Suprapubic skin (tissue), 4 donors: ENCODE measurements at regions not wholly inside any gene's neighbourhood (a gene's known extent, or its start where the extent isn't known, plus 50 kb on each side); places are given as distances from the start of the nearest gene placed in this dataset.

Experiments
- DNase-seq, 2 donors: peaks; one replicate each; pipeline ENCODE4 v3.0.0-alpha.2; 2019; ENCODE audit warnings: low spot score in 2 of 2
- H3K27ac ChIP-seq: fragments of 200-600 bp; sonication (generic); one replicate; pipeline ENCODE4 v1.5.1; 2019
- H3K27me3 ChIP-seq: fragments of 200-600 bp; sonication (generic); one replicate; pipeline ENCODE4 v1.5.1; 2019
- H3K36me3 ChIP-seq: fragments of 200-600 bp; sonication (generic); one replicate; pipeline ENCODE4 v1.5.1; 2019
- H3K4me1 ChIP-seq: fragments of 200-600 bp; sonication (generic); one replicate; pipeline ENCODE4 v1.5.1; 2019
- H3K4me3 ChIP-seq: fragments of 200-600 bp; sonication (generic); one replicate; pipeline ENCODE4 v1.5.1; 2019; ENCODE audit warnings: mild to moderate bottlenecking
- H3K9me3 ChIP-seq: fragments of 200-600 bp; sonication (generic); one replicate; pipeline ENCODE4 v1.5.1; 2019
- EP300 ChIP-seq: sonication (generic); formaldehyde crosslinking; IDR thresholded peaks from one replicate; pipeline ENCODE4 v1.6.1; 2017; ENCODE audit warnings: antibody characterized with exemption
- POLR2A ChIP-seq, 2 donors: fragments of 450-650 bp; IDR thresholded peaks; one replicate each; pipeline ENCODE4 v1.6.1; 2017; ENCODE audit warnings: antibody characterized with exemption in 2 of 2, mild to moderate bottlenecking in 2 of 2, moderate library complexity in 2 of 2
- POLR2AphosphoS5 ChIP-seq, 3 donors: sonication (generic); formaldehyde crosslinking; IDR thresholded peaks; one replicate each; pipeline ENCODE4 v1.6.1; 2017; ENCODE audit warnings: antibody characterized with exemption in 3 of 3
- WGBS: methylation state at CpG from one replicate; pipeline ENCODE4 v1.1.5; 2018; 5-methylcytosine and 5-hydroxymethylcytosine counted together
- TF ChIP-seq, protein P1 (sequence below), 2 donors: fragments of 200-600 bp in 1 of 2; fragments of 450-650 bp in 1 of 2; sonication (generic) in 1 of 2; IDR thresholded peaks; one replicate each; pipeline ENCODE4 v1.5.1; 2016 to 2019; ENCODE audit warnings: antibody characterized with exemption in 2 of 2, mild to moderate bottlenecking in 1 of 2, moderate library complexity in 1 of 2

DNA sequence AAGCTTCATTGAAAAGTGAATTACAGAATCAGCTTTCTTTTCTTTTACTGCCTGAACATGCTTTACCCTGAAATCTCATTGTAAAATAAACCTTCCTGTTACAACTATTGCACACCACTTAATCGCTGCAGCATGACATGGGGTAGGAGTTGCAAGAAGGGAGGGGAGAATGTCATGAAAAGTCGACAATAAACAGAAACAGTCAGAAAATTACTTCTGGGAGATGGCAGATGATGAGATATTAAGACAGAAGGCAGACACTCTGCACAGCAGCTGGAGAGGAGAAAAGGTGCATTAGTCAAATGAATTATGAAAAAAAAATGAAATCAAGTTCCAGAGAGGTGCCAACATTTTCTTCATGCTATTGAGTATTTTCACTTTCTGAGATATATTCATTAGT is 287.7 kb downstream of the PCDH7 start:
- H3K27ac ChIP-seq, result no peak overlapping the region
- WGBS, result 43% methylated on average over 2 of the region's 2 CpGs
- no peaks in the 10 kb centered on the region for H3K4me1 ChIP-seq
- no peak for DNase-seq
- no peak for TF ChIP-seq POLR2A (IDR thresholded peaks at IDR 0.05)
- TF ChIP-seq, protein P1, sequence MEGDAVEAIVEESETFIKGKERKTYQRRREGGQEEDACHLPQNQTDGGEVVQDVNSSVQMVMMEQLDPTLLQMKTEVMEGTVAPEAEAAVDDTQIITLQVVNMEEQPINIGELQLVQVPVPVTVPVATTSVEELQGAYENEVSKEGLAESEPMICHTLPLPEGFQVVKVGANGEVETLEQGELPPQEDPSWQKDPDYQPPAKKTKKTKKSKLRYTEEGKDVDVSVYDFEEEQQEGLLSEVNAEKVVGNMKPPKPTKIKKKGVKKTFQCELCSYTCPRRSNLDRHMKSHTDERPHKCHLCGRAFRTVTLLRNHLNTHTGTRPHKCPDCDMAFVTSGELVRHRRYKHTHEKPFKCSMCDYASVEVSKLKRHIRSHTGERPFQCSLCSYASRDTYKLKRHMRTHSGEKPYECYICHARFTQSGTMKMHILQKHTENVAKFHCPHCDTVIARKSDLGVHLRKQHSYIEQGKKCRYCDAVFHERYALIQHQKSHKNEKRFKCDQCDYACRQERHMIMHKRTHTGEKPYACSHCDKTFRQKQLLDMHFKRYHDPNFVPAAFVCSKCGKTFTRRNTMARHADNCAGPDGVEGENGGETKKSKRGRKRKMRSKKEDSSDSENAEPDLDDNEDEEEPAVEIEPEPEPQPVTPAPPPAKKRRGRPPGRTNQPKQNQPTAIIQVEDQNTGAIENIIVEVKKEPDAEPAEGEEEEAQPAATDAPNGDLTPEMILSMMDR (IDR thresholded peaks at IDR 0.05), result no peak
- TF ChIP-seq POLR2AphosphoS5 (IDR thresholded peaks at IDR 0.05), result no peak
- H3K27me3 ChIP-seq, result no peaks in the 10 kb centered on the region
- H3K4me3 ChIP-seq, result no peak overlapping the region
- no peaks in the 10 kb centered on the region for H3K9me3 ChIP-seq
- no peaks in the 10 kb centered on the region for H3K36me3 ChIP-seq

DNA sequence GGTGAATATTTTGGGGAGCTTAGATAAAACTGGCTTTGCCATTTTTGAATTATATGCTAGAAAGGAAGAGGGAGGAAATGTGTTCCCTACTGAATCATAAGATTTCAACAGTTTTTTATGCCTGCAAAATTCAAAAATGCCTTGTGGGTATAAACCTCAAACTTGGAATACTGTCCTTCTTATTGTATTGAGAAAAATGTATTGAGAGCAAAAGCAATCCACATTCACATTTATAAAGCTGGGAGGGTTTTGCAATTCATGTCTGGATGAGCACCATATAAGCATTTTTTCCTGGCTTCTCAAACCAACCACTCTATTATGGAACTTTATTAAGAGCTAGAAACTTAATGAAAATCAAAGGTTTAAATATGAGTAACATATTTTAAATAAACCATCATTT is 289.8 kb downstream of the PCDH7 start:
- no peak for TF ChIP-seq POLR2AphosphoS5 (IDR thresholded peaks at IDR 0.05)
- TF ChIP-seq POLR2A (IDR thresholded peaks at IDR 0.05), result no peak
- no peak for TF ChIP-seq EP300
- TF ChIP-seq, protein P1 (IDR thresholded peaks at IDR 0.05), result no peak
- no peak overlapping the region for H3K27ac ChIP-seq
- H3K4me3 ChIP-seq, result no peak overlapping the region
- H3K4me1 ChIP-seq, result no peaks in the 10 kb centered on the region
- H3K27me3 ChIP-seq, result no peaks in the 10 kb centered on the region
- H3K36me3 ChIP-seq, result no peaks in the 10 kb centered on the region
- DNase-seq, result no peak
- no peaks in the 10 kb centered on the region for H3K9me3 ChIP-seq

- TF ChIP-seq POLR2A (IDR thresholded peaks at IDR 0.05), result no peak
- TF ChIP-seq POLR2AphosphoS5 (IDR thresholded peaks at IDR 0.05), result no peak
- TF ChIP-seq EP300, result no peak
- Histone ChIP-seq H3K4me3 (no peak overlapping the region), H3K27ac (no peak overlapping the region), H3K9me3 (no peaks in the 10 kb centered on the region), H3K36me3 (no peaks in the 10 kb centered on the region), H3K27me3 (no peaks in the 10 kb centered on the region), H3K4me1 (no peaks in the 10 kb centered on the region)
- no peak for DNase-seq
- 81% methylated on average over 3 of the region's 3 CpGs for WGBS
Observed at GRCh38 chr4:31015123-31015522, 295.0 kb downstream of the PCDH7 start.

DNA sequence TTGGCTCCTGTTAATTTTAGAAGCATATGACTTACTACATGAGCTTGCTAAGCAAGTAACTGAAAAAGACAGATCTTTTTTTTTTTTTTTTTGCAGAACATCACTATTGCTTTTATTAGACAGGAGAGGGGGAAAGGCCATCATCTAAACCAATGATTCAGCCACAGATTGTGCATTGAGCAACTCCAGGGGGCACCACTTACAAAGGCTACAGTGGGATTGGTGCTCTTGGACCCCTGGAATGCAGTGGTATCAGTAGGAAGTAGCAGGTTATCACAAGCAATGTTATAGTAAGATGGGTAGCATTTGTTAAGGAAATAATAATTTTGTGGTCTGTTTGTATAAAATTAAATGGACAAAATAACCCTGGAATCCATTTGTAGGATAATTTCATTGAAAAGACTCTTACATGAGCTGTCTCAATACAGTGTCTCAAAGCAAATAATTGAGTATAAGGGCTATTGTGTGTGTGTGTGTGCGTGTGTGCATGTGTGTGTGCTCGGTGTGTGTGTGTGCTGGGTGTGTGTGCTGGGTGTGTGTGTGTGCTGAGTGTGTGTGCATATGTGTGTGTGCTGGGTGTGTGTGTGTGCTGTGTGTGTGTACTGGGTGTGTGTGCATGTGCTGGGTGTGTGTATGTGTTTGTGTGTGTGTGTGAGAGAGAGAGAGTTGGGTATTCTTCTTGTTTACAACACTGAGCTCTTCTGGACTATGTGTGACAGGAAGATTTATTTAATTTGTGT is 296.3 kb downstream of the PCDH7 start:
- no peak for DNase-seq
- H3K9me3 ChIP-seq, result no peaks in the 10 kb centered on the region
- no peaks in the 10 kb centered on the region for H3K27me3 ChIP-seq
- TF ChIP-seq, protein P1 (IDR thresholded peaks at IDR 0.05), result no peak
- TF ChIP-seq POLR2AphosphoS5 (IDR thresholded peaks at IDR 0.05) (no peak), EP300 (no peak), POLR2A (IDR thresholded peaks at IDR 0.05) (no peak)
- H3K4me1 ChIP-seq, result no peaks in the 10 kb centered on the region
- no peak overlapping the region for H3K4me3 ChIP-seq
- H3K27ac ChIP-seq, result no peak overlapping the region
- no peaks in the 10 kb centered on the region for H3K36me3 ChIP-seq
- 91% methylated on average over 2 of the region's 2 CpGs for WGBS

GRCh38 chr4:31020363-31020762 is 300.2 kb downstream of the PCDH7 start:
- Histone ChIP-seq H3K9me3 (no peaks in the 10 kb centered on the region), H3K4me3 (no peak overlapping the region), H3K4me1 (peaks cover 4% of the 10 kb centered on the region), H3K27ac (no peak overlapping the region), H3K27me3 (no peaks in the 10 kb centered on the region), H3K36me3 (no peaks in the 10 kb centered on the region)
- no peak for TF ChIP-seq EP300
- TF ChIP-seq, protein P1 (IDR thresholded peaks at IDR 0.05), result no peak
- DNase-seq, result no peak
- WGBS, result 82% methylated on average over 8 of the region's 8 CpGs

DNA sequence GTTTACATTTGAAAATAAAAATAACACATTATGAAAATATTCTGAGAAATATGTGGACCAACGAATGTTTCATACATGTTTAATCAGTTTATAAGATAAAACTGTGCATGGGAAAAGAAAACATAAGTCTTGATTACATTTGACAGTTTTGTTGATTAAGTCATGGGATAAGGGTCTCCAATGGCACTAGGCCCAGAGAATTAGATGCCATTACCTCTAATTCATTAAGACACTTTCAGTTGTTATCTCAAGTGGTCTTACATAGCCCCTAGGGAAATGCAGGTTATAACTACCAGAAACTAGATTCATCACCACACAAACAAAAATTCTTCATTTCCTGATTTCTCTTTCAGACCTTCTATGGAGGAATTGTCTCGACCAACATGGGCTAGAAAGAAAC is 300.8 kb downstream of the PCDH7 start:
- H3K4me1 ChIP-seq, result peaks cover 4% of the 10 kb centered on the region

More for the DNA sequence above, 300.8 kb downstream of the PCDH7 start:
- H3K4me3 ChIP-seq, result no peak overlapping the region
- no peak for DNase-seq
- 82% methylated on average over 2 of the region's 2 CpGs for WGBS
- no peak overlapping the region for H3K27ac ChIP-seq
- H3K9me3 ChIP-seq, result no peaks in the 10 kb centered on the region
- H3K27me3 ChIP-seq, result no peaks in the 10 kb centered on the region
- H3K36me3 ChIP-seq, result no peaks in the 10 kb centered on the region
- TF ChIP-seq POLR2AphosphoS5 (IDR thresholded peaks at IDR 0.05) (no peak), EP300 (no peak), POLR2A (IDR thresholded peaks at IDR 0.05) (no peak)
- TF ChIP-seq, protein P1 (IDR thresholded peaks at IDR 0.05), result no peak
